Activated T-helper 2 cell treated with anti-CD3 and anti-CD28 coated beads, Interferon-gamma antibody, Interleukin-2, Interleukin-4, amounts not matched to agents 10 μg/mL and 5 μg/mL and 100 μg/mL, durations not matched to agents 14 hours and 24 hours and 36 hours (primary cell): ENCODE measurements at regions not wholly inside any gene's neighbourhood (a gene's known extent, or its start where the extent isn't known, plus 50 kb on each side); places are given as distances from the start of the nearest gene placed in this dataset.

Experiments
- DNase-seq: peaks from one replicate; pipeline ENCODE4 v3.0.0; 2021; ENCODE audit warnings: low spot score
- H3K27ac Mint-ChIP-seq: one replicate; pipeline ENCODE4 v1.8.0; 2021; ENCODE audit warnings: mixed read lengths
- H3K27me3 Mint-ChIP-seq: one replicate; pipeline ENCODE4 v1.8.0; 2021; ENCODE audit warnings: low read depth, mixed read lengths
- H3K36me3 Mint-ChIP-seq: one replicate; pipeline ENCODE4 v1.8.0; 2021; ENCODE audit warnings: low read depth, mixed read lengths
- H3K4me1 Mint-ChIP-seq: one replicate; pipeline ENCODE4 v1.8.0; 2021; ENCODE audit warnings: low read depth, mixed read lengths
- H3K4me3 Mint-ChIP-seq: one replicate; pipeline ENCODE4 v1.8.0; 2021; ENCODE audit warnings: low read depth, mild to moderate bottlenecking, moderate library complexity, mixed read lengths
- H3K9me3 Mint-ChIP-seq: one replicate; pipeline ENCODE4 v1.8.0; 2021; ENCODE audit warnings: mixed read lengths
- intact Hi-C: fragments of 100-400 bp; cut with micrococcal nuclease; formaldehyde crosslinking; loops from one replicate; pipeline ENCODE4 v1.15.1; 2023

DNA sequence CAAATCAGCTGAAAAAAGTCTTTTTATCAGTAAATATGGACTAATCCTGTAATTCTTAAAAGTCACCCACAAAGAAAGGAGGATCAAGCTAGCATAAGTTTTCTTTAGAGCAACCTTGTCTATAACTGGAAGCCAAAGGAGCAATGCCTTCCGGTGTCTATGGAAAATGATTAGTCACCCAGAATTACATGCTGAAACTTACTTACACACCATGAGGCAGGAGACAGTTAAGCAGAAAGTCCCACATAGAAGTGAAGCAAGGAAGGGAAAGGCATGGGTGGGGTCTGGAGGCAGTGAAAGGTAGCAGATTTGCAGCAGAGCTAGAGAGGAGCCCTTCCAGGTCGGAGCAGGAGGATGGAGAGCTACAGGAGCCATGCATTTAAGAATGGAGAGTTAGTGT is 153.7 kb upstream of the RIPOR2 start:
- Mint-ChIP-seq H3K4me3 (no peak overlapping the region), H3K27me3 (no peaks in the 10 kb centered on the region), H3K36me3 (peaks cover 44% of the 10 kb centered on the region), H3K4me1 (peaks cover 23% of the 10 kb centered on the region), H3K27ac (peak overlapping the region; percentile 84), H3K9me3 (no peaks in the 10 kb centered on the region)
- intact Hi-C loops = loop anchor here (5.0 kb wide), 1 partner anchor 88 kb away; no protein-coding TSS in a partner anchor
- DNase-seq = no peak

GRCh38 chr6:25094726-25095125 is 159.0 kb upstream of the RIPOR2 start:
- Mint-ChIP-seq H3K4me1 (peaks cover 25% of the 10 kb centered on the region), H3K36me3 (peaks cover 80% of the 10 kb centered on the region), H3K27ac (peak overlapping the region; percentile 9), H3K9me3 (no peaks in the 10 kb centered on the region), H3K27me3 (no peaks in the 10 kb centered on the region), H3K4me3 (no peak overlapping the region)
- no peak for DNase-seq
- intact Hi-C loops = loop anchor here (5.0 kb wide), 1 partner anchor 33 kb away; no protein-coding TSS in a partner anchor

DNA sequence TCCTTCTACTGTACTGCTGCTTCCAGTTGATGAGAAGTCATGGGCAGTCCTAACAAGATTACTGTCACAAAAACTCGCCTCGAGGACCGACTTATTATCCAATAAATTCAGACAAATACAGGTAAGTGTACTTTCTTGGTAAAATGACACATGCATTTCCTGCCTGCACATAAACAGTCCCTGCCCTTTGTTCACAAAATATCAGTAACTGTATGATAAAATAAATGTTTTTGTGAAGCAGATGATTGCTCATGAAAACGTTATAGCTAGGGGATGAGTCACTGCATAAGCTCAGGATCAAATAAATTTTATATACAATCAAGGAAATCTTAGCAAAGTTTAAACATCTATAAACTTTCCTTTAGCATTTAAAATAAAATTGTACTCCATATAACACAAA is 164.5 kb upstream of the RIPOR2 start:
- Mint-ChIP-seq H3K4me1 (peaks cover 25% of the 10 kb centered on the region), H3K27ac (no peak overlapping the region), H3K4me3 (no peak overlapping the region), H3K36me3 (peaks cover 78% of the 10 kb centered on the region), H3K9me3 (no peaks in the 10 kb centered on the region), H3K27me3 (no peaks in the 10 kb centered on the region)
- intact Hi-C loops = no loop called here
- DNase-seq = no peak

- Mint-ChIP-seq H3K36me3 (peaks cover 82% of the 10 kb centered on the region), H3K27ac (peak overlapping the region; percentile 56), H3K9me3 (no peaks in the 10 kb centered on the region), H3K4me3 (no peak overlapping the region), H3K4me1 (peaks cover 39% of the 10 kb centered on the region), H3K27me3 (no peaks in the 10 kb centered on the region)
- intact Hi-C loops = no loop called here
- DNase-seq = no peak
Observed at GRCh38 chr6:25103603-25104002, 167.8 kb upstream of the RIPOR2 start.

DNA sequence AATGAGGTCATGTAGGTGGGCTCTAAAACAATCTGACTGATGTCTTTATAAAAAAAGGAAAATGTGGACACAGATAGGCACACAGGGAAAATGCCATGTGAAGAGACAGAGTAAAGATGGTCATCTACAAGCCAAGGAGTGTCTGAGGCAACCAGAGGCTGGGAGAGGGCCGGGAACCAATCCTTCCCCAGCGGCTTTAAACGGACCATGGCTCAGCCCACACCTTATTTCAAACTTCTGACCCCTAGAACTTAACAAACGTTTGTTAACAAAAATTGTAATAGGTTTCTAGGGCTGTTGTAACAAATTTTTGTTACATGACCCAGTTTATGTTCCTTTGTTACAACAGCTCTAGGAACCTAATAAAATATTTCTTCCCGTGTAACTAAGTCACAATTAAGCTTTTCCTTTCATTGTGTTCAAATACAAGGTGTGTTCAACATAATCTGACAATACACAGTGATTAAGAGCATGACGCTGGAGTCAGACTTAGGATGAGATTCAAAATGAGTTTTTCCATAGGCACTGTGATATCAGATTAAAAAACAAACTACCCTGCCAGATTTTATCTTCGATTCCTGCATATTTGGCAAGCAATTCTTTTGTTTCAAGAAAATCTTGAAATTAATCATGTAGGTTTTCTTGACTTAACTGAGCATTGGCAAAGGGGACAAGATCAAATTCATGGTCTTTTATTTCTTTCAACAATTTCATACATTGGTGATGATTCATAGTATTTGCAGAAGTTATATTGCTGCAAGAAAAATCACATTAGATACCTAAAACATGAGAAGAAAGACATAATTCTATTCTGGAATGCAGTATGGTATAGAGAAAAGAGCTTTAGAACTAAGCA is 169.5 kb upstream of the RIPOR2 start:
- intact Hi-C loops = no loop called here
- DNase-seq = no peak
- H3K4me1 Mint-ChIP-seq = peaks cover 40% of the 10 kb centered on the region
- no peaks in the 10 kb centered on the region for H3K9me3 Mint-ChIP-seq
- H3K4me3 Mint-ChIP-seq = no peak overlapping the region
- H3K36me3 Mint-ChIP-seq = peaks cover 82% of the 10 kb centered on the region
- no peaks in the 10 kb centered on the region for H3K27me3 Mint-ChIP-seq
- H3K27ac Mint-ChIP-seq = peak overlapping the region; percentile 48

DNA sequence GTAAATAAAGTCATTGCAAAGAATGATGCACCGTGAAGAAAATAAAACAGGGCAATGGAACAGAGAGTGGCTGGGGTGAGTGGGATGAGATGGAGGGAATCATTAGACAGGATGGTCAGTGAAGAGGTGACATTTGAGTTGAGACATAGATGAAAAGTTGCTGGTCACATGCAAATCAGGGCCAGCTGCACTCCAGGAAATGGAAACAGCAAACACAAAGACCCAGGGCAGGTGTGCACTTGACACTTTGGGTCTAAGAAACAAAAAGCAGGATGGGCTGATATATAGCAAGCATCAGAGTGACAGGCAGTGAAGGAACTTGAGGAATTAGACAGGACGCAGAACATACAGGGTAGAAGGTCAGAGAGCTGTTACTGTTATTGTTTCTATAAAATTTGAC is 171.5 kb upstream of the RIPOR2 start:
- DNase-seq = no peak
- no peaks in the 10 kb centered on the region for H3K9me3 Mint-ChIP-seq
- intact Hi-C loops = no loop called here
- H3K27me3 Mint-ChIP-seq = no peaks in the 10 kb centered on the region
- H3K4me1 Mint-ChIP-seq = peaks cover 46% of the 10 kb centered on the region
- H3K4me3 Mint-ChIP-seq = no peak overlapping the region
- H3K36me3 Mint-ChIP-seq = peaks cover 90% of the 10 kb centered on the region
- H3K27ac Mint-ChIP-seq = peak overlapping the region; percentile 54

DNA sequence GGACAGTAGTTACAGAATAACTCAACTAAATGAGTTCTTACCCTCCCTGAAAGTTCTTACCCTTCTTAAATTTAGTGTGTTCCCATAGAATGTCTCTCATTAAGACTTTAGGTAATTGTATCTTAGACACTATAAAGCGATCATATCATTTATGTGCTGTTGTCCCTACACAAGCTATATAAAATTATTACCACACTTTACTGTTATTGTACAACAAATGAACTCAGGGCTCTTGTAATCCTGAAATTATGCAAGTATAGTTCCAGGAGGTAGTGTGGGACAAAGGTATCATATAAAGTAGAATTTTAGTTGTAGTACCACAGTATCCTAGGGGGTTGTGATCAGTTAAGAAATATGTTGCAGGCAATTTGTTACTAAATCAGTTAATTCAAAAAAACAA is 167.4 kb upstream of the CARMIL1 start:
- no peak overlapping the region for H3K27ac Mint-ChIP-seq
- no peaks in the 10 kb centered on the region for H3K27me3 Mint-ChIP-seq
- DNase-seq = no peak
- no peaks in the 10 kb centered on the region for H3K9me3 Mint-ChIP-seq
- H3K36me3 Mint-ChIP-seq = peaks cover 85% of the 10 kb centered on the region
- no peak overlapping the region for H3K4me3 Mint-ChIP-seq
- intact Hi-C loops = no loop called here
- H3K4me1 Mint-ChIP-seq = peaks cover 42% of the 10 kb centered on the region

GRCh38 chr6:25112322-25112773 is 166.8 kb upstream of the CARMIL1 start:
- intact Hi-C loops = no loop called here

GRCh38 chr6:25113436-25113835 is 165.7 kb upstream of the CARMIL1 start:
- Mint-ChIP-seq H3K9me3 (no peaks in the 10 kb centered on the region), H3K4me3 (no peak overlapping the region), H3K27me3 (no peaks in the 10 kb centered on the region), H3K4me1 (peaks cover 46% of the 10 kb centered on the region), H3K27ac (peak overlapping the region; percentile 31), H3K36me3 (peaks cover 84% of the 10 kb centered on the region)
- intact Hi-C loops = no loop called here
- no peak for DNase-seq

More at GRCh38 chr6:25112322-25112773, 166.8 kb upstream of the CARMIL1 start:
- Mint-ChIP-seq H3K27ac (no peak overlapping the region), H3K4me1 (peaks cover 39% of the 10 kb centered on the region), H3K4me3 (no peak overlapping the region), H3K36me3 (peaks cover 84% of the 10 kb centered on the region), H3K9me3 (no peaks in the 10 kb centered on the region), H3K27me3 (no peaks in the 10 kb centered on the region)
- DNase-seq = no peak

GRCh38 chr6:25118038-25118437 is 161.1 kb upstream of the CARMIL1 start:
- intact Hi-C loops = loop anchor here (2.0 kb wide), 2 partner anchors 21 to 57 kb away; no protein-coding TSS in a partner anchor
- peaks cover 53% of the 10 kb centered on the region for H3K4me1 Mint-ChIP-seq
- H3K27ac Mint-ChIP-seq = peak overlapping the region; percentile 78

DNA sequence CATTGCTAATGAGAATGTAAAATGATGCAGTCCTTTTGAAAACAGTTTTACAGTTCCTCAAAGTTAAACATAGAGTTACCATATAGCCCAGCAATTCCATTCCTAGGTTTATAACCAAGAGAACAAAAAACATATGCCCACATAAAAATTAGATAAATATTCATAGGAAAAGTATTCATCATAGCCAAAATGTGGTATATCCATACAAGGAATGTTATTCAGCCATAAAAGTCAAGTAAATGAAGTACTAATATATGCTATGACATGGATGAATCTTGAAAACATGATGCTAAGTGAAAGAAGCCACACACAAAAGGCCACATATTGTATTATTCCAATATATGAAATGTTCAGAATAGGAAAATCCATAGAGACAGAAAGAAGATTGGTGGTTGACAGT is 158.0 kb upstream of the CARMIL1 start:
- Mint-ChIP-seq H3K36me3 (peaks cover 84% of the 10 kb centered on the region), H3K9me3 (peaks cover 5% of the 10 kb centered on the region), H3K4me1 (peaks cover 57% of the 10 kb centered on the region), H3K27ac (peak overlapping the region; percentile 28), H3K27me3 (no peaks in the 10 kb centered on the region), H3K4me3 (no peak overlapping the region)
- intact Hi-C loops = no loop called here
- no peak for DNase-seq

More at GRCh38 chr6:25118038-25118437, 161.1 kb upstream of the CARMIL1 start:
- Mint-ChIP-seq H3K9me3 (peaks cover 5% of the 10 kb centered on the region), H3K4me3 (no peak overlapping the region), H3K27me3 (no peaks in the 10 kb centered on the region), H3K36me3 (peaks cover 82% of the 10 kb centered on the region)
- no peak for DNase-seq

DNA sequence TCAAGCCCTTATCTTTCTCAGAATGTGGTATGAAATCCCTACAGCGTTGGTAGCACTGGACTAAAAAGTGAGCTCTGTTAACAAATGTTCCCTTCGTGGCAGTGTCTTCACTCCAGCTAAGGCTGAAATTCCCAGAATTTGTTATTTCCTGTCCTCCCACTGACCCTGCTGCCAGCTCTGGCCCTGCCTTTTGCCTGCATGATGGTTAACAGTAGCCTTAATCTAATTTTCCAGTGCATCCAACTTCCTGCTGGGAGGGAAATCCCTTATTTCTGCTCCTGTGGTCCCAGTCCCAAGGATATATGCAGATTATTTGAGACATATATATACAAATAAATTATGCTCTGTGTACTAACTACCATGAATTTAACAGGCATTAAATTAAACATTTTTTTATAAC is 157.2 kb upstream of the CARMIL1 start:
- intact Hi-C loops = no loop called here
- H3K27me3 Mint-ChIP-seq = no peaks in the 10 kb centered on the region
- no peak for DNase-seq
- H3K4me1 Mint-ChIP-seq = peaks cover 57% of the 10 kb centered on the region
- peaks cover 5% of the 10 kb centered on the region for H3K9me3 Mint-ChIP-seq
- peaks cover 85% of the 10 kb centered on the region for H3K36me3 Mint-ChIP-seq
- H3K27ac Mint-ChIP-seq = no peak overlapping the region
- H3K4me3 Mint-ChIP-seq = no peak overlapping the region

- peaks cover 5% of the 10 kb centered on the region for H3K9me3 Mint-ChIP-seq
- intact Hi-C loops = no loop called here
- no peaks in the 10 kb centered on the region for H3K27me3 Mint-ChIP-seq
- H3K27ac Mint-ChIP-seq = no peak overlapping the region
- no peak for DNase-seq
- H3K4me3 Mint-ChIP-seq = no peak overlapping the region
- H3K4me1 Mint-ChIP-seq = peaks cover 56% of the 10 kb centered on the region
- H3K36me3 Mint-ChIP-seq = peaks cover 85% of the 10 kb centered on the region
Observed at GRCh38 chr6:25122622-25123237, 156.4 kb upstream of the CARMIL1 start.
